Heart left ventricle (tissue), 16 donors: ENCODE measurements at regions not wholly inside any gene's neighbourhood (a gene's known extent, or its start where the extent isn't known, plus 50 kb on each side); places are given as distances from the start of the nearest gene placed in this dataset.

ENCODE experiments used
- ATAC-seq, 4 donors: fragments of 200-7000 bp; cut with Tn5 transposase; one replicate each; pipeline ENCODE4 v1.9.1; 2020 to 2022; ENCODE audit warnings: moderate library complexity in 4 of 4, mild to moderate bottlenecking in 3 of 4, moderate number of reproducible peaks in 1 of 4
- DNase-seq, 5 donors: peaks; one replicate each; pipeline ENCODE4 v3.0.0-alpha.2; 2020
- H3K27ac ChIP-seq, 12 donors: fragments of 200-600 bp; sonication (generic) in 4 of 12; one replicate each; pipeline versions ENCODE4 v1.5.0 to v1.8.0; 2016 to 2022; ENCODE audit warnings: mild to moderate bottlenecking in 2 of 12
- H3K27me3 ChIP-seq, 9 donors: fragments of 200-600 bp; sonication (generic) in 2 of 9; one replicate each; pipeline versions ENCODE4 v1.5.1 to v1.8.0; 2016 to 2022; ENCODE audit warnings: mild to moderate bottlenecking in 3 of 9
- H3K36me3 ChIP-seq, 9 donors: fragments of 200-600 bp; sonication (generic) in 2 of 9; one replicate each; pipeline versions ENCODE4 v1.5.0 to v1.8.0; 2018 to 2022; ENCODE audit warnings: mild to moderate bottlenecking in 2 of 9
- H3K4me1 ChIP-seq, 12 donors: fragments of 200-600 bp; sonication (generic) in 4 of 12; one replicate each; pipeline versions ENCODE4 v1.5.0 to v1.8.0; 2016 to 2022; ENCODE audit warnings: mild to moderate bottlenecking in 3 of 12
- H3K4me3 ChIP-seq, 12 donors: fragments of 200-600 bp; sonication (generic) in 4 of 12; one replicate each; pipeline versions ENCODE4 v1.5.0 to v1.8.0; 2017 to 2022; ENCODE audit warnings: mild to moderate bottlenecking in 9 of 12, moderate library complexity in 4 of 12
- H3K9me3 ChIP-seq, 12 donors: fragments of 200-600 bp; sonication (generic) in 4 of 12; one replicate each; pipeline versions ENCODE4 v1.5.0 to v1.8.0; 2016 to 2022; ENCODE audit warnings: mild to moderate bottlenecking in 1 of 12
- POLR2A ChIP-seq, 2 donors: fragments of 450-650 bp; IDR thresholded peaks; one replicate each; pipeline ENCODE4 v1.6.1; 2017; ENCODE audit warnings: antibody characterized with exemption in 2 of 2, mild to moderate bottlenecking in 2 of 2, moderate library complexity in 2 of 2
- WGBS, 4 donors: extraction: QIAGEN DNeasy Blood & Tissue Kit in 2 of 4; methylation state at CpG; one replicate each; pipeline versions ENCODE4 v1.1.5 to v1.1.7; 2013 to 2018; 5-methylcytosine and 5-hydroxymethylcytosine counted together
- intact Hi-C, 10 donors: fragments of 100-400 bp; cut with DNase I; formaldehyde crosslinking; loops; one replicate each; pipeline versions ENCODE4 v1.11.1 to v1.14.2; 2022
- TF ChIP-seq, protein P1 (sequence below), 12 donors: fragments of 200-600 bp; sonication (generic) in 4 of 12; IDR thresholded peaks; one replicate each; pipeline versions ENCODE4 v1.5.0 to v1.8.0; 2018 to 2022; ENCODE audit warnings: antibody characterized with exemption in 12 of 12, mild to moderate bottlenecking in 5 of 12
- donor health status: ischemic (EF 13 %, LVEDD 7.1; RV severe dilation, severe dysfunction).
- donor health status: healthy with polysubstance abuse.
- donor health status: DM: no; HTN: yes; CAD: no.
- donor health status: DM: no; HTN: no; CAD: no.
- donor health status: ischemic (EF 25% LVEDD 6.9; RV normal size, moderate dysfunction).
- donor health status: ischemic (EF 25% LVEDD 5.7; RV mildly dilated, moderate dysfunction).
- donor health status: healthy.
- donor health status: DM: yes; HTN: yes; CAD: no.
- donor health status: ischemic (EF 35%, LVEDD 5.7; RV mildly dilated, moderate dysfunction).
- donor health status: nonischemic (EF 11% LVEDD 7.7; RV severe dilation, severe dysfunction).
- donor health status: DM: yes; HTN: yes; CAD: no.
- donor health status: PGD.
- donor health status: ischemic (EF 29% LVEDD 5.4; RV normal size, mild dysfunction).
- donor health status: nonischemic (EF 23%, LVEDD 6.1; RV moderate dilation, normal function).

DNA sequence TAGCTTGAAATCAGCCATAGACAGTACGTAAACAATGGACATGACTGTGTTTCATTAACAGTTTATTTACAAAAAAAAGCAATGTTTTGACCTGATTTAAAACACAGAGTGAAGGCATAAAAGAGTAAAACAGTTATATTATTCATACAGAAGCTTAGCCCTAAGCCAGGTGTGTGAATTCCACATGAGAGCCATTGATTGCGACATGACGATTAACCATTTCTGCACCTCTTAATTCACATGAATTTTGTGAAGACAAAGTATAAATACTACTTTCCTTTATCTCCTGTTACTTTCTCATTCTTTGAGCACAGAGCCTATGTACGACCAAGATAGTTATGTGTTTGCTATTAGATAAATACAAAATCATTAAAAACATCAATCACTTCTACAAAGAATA is 55.0 kb upstream of the MAGEB18 start:
- TF ChIP-seq, protein P1, sequence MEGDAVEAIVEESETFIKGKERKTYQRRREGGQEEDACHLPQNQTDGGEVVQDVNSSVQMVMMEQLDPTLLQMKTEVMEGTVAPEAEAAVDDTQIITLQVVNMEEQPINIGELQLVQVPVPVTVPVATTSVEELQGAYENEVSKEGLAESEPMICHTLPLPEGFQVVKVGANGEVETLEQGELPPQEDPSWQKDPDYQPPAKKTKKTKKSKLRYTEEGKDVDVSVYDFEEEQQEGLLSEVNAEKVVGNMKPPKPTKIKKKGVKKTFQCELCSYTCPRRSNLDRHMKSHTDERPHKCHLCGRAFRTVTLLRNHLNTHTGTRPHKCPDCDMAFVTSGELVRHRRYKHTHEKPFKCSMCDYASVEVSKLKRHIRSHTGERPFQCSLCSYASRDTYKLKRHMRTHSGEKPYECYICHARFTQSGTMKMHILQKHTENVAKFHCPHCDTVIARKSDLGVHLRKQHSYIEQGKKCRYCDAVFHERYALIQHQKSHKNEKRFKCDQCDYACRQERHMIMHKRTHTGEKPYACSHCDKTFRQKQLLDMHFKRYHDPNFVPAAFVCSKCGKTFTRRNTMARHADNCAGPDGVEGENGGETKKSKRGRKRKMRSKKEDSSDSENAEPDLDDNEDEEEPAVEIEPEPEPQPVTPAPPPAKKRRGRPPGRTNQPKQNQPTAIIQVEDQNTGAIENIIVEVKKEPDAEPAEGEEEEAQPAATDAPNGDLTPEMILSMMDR (IDR thresholded peaks at IDR 0.05) = no peak
- no peak for TF ChIP-seq POLR2A (IDR thresholded peaks at IDR 0.05)
- Histone ChIP-seq H3K9me3 (peaks cover 0 to 6% (median 0%) of the 10 kb centered on the region in 12 donors), H3K4me3 (no peak overlapping the region), H3K27me3 (no peaks in the 10 kb centered on the region), H3K4me1 (no peaks in the 10 kb centered on the region), H3K27ac (no peak overlapping the region), H3K36me3 (no peaks in the 10 kb centered on the region)
- ATAC-seq = no peak
- DNase-seq = no peak
- intact Hi-C loops = no loop called here
- WGBS, 4 donors = 95 to 96% (median 96%) methylated on average over 4 of the region's 4 CpGs
